ENCODE measurements at regions not wholly inside any gene's neighbourhood (a gene's known extent, or its start where the extent isn't known, plus 50 kb on each side); places are given as distances from the start of the nearest gene placed in this dataset.
"Not testable (repeated sequence)": the region's sequence is repeated elsewhere in the genome, so short reads cannot be mapped to it uniquely, and the experiment has no call there.

GRCh38 chr17:20733923-20734322 lies 154.4 kb downstream of the CDRT15L2 start:
- Histone ChIP-seq H3K36me3 (ENCODE audit: control insufficient read depth, insufficient read depth, low read length) (no peaks in the 10 kb centered on the region), H3K27ac (ENCODE audit: insufficient read depth, low read length) (no peak overlapping the region), H3K27me3 (ENCODE audit: control insufficient read depth, insufficient read depth, low read length) (no peaks in the 10 kb centered on the region), H3K4me3 (replicated peaks in 1 of 4; ENCODE audit: control extremely low read depth in 1 of 4, insufficient read depth in 1 of 4, low read depth in 3 of 4, low read length in 4 of 4) (no peak overlapping the region), H4K20me1 (ENCODE audit: control insufficient read depth, extremely low read depth, insufficient read depth, low read length) (no peaks in the 10 kb centered on the region), H3K9me3 (ENCODE audit: control insufficient read depth, insufficient read depth, low read depth, low read length) (no peaks in the 10 kb centered on the region), H3K9ac (ENCODE audit: insufficient read depth, low read length) (no peak overlapping the region), H3K79me2 (ENCODE audit: control insufficient read depth, insufficient read depth, low read length) (no peaks in the 10 kb centered on the region), H3K4me1 (ENCODE audit: control insufficient read depth, extremely low read depth, insufficient read depth, low read length) (no peaks in the 10 kb centered on the region), H3K4me2 (ENCODE audit: extremely low read depth, insufficient read depth, low read length) (no peak overlapping the region), H2AFZ (ENCODE audit: low read length) (no peak overlapping the region)
- TF ChIP-seq EZH2 (IDR thresholded peaks at IDR 0.05; ENCODE audit: low read length, missing control alignments) (no peak), CTCF (conservative IDR thresholded peaks at IDR 0.05 in 1 of 2, IDR thresholded peaks at IDR 0.05 in 1 of 2; ENCODE audit: low read depth in 1 of 2, low read length in 2 of 2) (no peak)
- no peak for DNase-seq (ENCODE audit: low read depth in 2 of 2)

GRCh38 chr17:20735796-20736195 lies 156.3 kb downstream of the CDRT15L2 start:
- no peak for TF ChIP-seq CTCF (conservative IDR thresholded peaks at IDR 0.05 in 1 of 2, IDR thresholded peaks at IDR 0.05 in 1 of 2; ENCODE audit: low read depth in 1 of 2, low read length in 2 of 2)
- no peak for TF ChIP-seq EZH2 (IDR thresholded peaks at IDR 0.05; ENCODE audit: low read length, missing control alignments)
- Histone ChIP-seq H3K27ac (ENCODE audit: insufficient read depth, low read length) (no peak overlapping the region), H3K9ac (ENCODE audit: insufficient read depth, low read length) (no peak overlapping the region), H3K79me2 (ENCODE audit: control insufficient read depth, insufficient read depth, low read length) (no peaks in the 10 kb centered on the region), H3K36me3 (ENCODE audit: control insufficient read depth, insufficient read depth, low read length) (no peaks in the 10 kb centered on the region), H3K27me3 (ENCODE audit: control insufficient read depth, insufficient read depth, low read length) (no peaks in the 10 kb centered on the region), H3K4me1 (ENCODE audit: control insufficient read depth, extremely low read depth, insufficient read depth, low read length) (no peaks in the 10 kb centered on the region), H2AFZ (ENCODE audit: low read length) (no peak overlapping the region), H4K20me1 (ENCODE audit: control insufficient read depth, extremely low read depth, insufficient read depth, low read length) (no peaks in the 10 kb centered on the region), H3K4me3 (replicated peaks in 1 of 4; ENCODE audit: control extremely low read depth in 1 of 4, insufficient read depth in 1 of 4, low read depth in 3 of 4, low read length in 4 of 4) (no peak overlapping the region), H3K4me2 (ENCODE audit: extremely low read depth, insufficient read depth, low read length) (no peak overlapping the region), H3K9me3 (ENCODE audit: control insufficient read depth, insufficient read depth, low read depth, low read length) (no peaks in the 10 kb centered on the region)
- no peak for DNase-seq (ENCODE audit: low read depth in 2 of 2)

- not testable (repeated sequence) for H3K27ac ChIP-seq (ENCODE audit: insufficient read depth, low read length); DNase-seq (ENCODE audit: low read depth in 2 of 2); H2AFZ ChIP-seq (ENCODE audit: low read length); H3K36me3 ChIP-seq (ENCODE audit: control insufficient read depth, insufficient read depth, low read length); H4K20me1 ChIP-seq (ENCODE audit: control insufficient read depth, extremely low read depth, insufficient read depth, low read length); H3K4me1 ChIP-seq (ENCODE audit: control insufficient read depth, extremely low read depth, insufficient read depth, low read length); H3K4me3 ChIP-seq (replicated peaks in 1 of 4; ENCODE audit: control extremely low read depth in 1 of 4, insufficient read depth in 1 of 4, low read depth in 3 of 4, low read length in 4 of 4); H3K9me3 ChIP-seq (ENCODE audit: control insufficient read depth, insufficient read depth, low read depth, low read length); H3K4me2 ChIP-seq (ENCODE audit: extremely low read depth, insufficient read depth, low read length); H3K9ac ChIP-seq (ENCODE audit: insufficient read depth, low read length); H3K79me2 ChIP-seq (ENCODE audit: control insufficient read depth, insufficient read depth, low read length); H3K27me3 ChIP-seq (ENCODE audit: control insufficient read depth, insufficient read depth, low read length)
Observed at GRCh38 chr17:20737636-20738035, 158.1 kb downstream of the CDRT15L2 start.

- no peak for DNase-seq (ENCODE audit: low read depth in 2 of 2)
- H3K36me3 ChIP-seq (ENCODE audit: control insufficient read depth, insufficient read depth, low read length) = no peaks in the 10 kb centered on the region
- no peaks in the 10 kb centered on the region for H3K4me1 ChIP-seq (ENCODE audit: control insufficient read depth, extremely low read depth, insufficient read depth, low read length)
- H3K9ac ChIP-seq (ENCODE audit: insufficient read depth, low read length) = no peak overlapping the region
- H2AFZ ChIP-seq (ENCODE audit: low read length) = no peak overlapping the region
- no peaks in the 10 kb centered on the region for H3K9me3 ChIP-seq (ENCODE audit: control insufficient read depth, insufficient read depth, low read depth, low read length)
- no peak for TF ChIP-seq CTCF (conservative IDR thresholded peaks at IDR 0.05 in 1 of 2, IDR thresholded peaks at IDR 0.05 in 1 of 2; ENCODE audit: low read depth in 1 of 2, low read length in 2 of 2)
- no peaks in the 10 kb centered on the region for H3K27me3 ChIP-seq (ENCODE audit: control insufficient read depth, insufficient read depth, low read length)
- no peak overlapping the region for H3K4me2 ChIP-seq (ENCODE audit: extremely low read depth, insufficient read depth, low read length)
- no peaks in the 10 kb centered on the region for H3K79me2 ChIP-seq (ENCODE audit: control insufficient read depth, insufficient read depth, low read length)
- H3K27ac ChIP-seq (ENCODE audit: insufficient read depth, low read length) = no peak overlapping the region
- no peak overlapping the region for H3K4me3 ChIP-seq (replicated peaks in 1 of 4; ENCODE audit: control extremely low read depth in 1 of 4, insufficient read depth in 1 of 4, low read depth in 3 of 4, low read length in 4 of 4)
- no peaks in the 10 kb centered on the region for H4K20me1 ChIP-seq (ENCODE audit: control insufficient read depth, extremely low read depth, insufficient read depth, low read length)
Observed at GRCh38 chr17:20771104-20771503, 191.6 kb downstream of the CDRT15L2 start.
